ENCODE measurements at regions not wholly inside any gene's neighbourhood (a gene's known extent, or its start where the extent isn't known, plus 50 kb on each side); places are given as distances from the start of the nearest gene placed in this dataset.

DNA sequence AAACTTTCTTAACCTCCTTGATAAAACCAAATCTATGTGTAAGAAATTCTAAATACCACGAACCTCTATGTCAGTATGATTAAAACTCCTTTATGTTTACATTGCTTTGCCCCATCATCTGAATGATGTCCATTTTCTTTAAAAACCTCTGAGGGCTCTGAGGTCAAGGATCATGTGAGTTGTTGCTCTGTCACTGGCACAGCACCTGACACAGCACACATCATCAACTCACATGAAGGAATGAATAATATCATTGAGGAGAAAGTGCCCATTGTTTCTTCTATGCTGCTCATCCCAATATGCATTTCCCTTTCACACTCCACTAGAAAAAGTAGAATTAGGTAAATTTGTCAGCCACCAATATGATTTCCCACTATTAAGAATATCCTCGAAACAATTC, 1178.7 kb upstream of the NRXN1 start:
- no peak for DNase-seq
- 62 to 89% methylated on average over 2 of the region's 2 CpGs for WGBS, 2 donors (ENCODE audit: low coverage in 1 of 2)
- H3K27me3 ChIP-seq = no peaks in the 10 kb centered on the region
- no peaks in the 10 kb centered on the region for H3K4me1 ChIP-seq
- H3K9me3 ChIP-seq = no peaks in the 10 kb centered on the region
- no peaks in the 10 kb centered on the region for H3K36me3 ChIP-seq
- in situ Hi-C loops (cut with MboI; ENCODE audit: low pct_ligation_motif_present in 1 of 4, low pct_unique_long_range_greater_than_20kb in 1 of 4, low sequenced_read_pairs in 3 of 4) = no loop called here
- H3K4me3 ChIP-seq = no peak overlapping the region
- intact Hi-C loops (cut with DNase I; ENCODE audit: low total_unique reads) = no loop called here
- TF ChIP-seq POLR2A (IDR thresholded peaks at IDR 0.05) = no peak
- TF ChIP-seq, protein P1, sequence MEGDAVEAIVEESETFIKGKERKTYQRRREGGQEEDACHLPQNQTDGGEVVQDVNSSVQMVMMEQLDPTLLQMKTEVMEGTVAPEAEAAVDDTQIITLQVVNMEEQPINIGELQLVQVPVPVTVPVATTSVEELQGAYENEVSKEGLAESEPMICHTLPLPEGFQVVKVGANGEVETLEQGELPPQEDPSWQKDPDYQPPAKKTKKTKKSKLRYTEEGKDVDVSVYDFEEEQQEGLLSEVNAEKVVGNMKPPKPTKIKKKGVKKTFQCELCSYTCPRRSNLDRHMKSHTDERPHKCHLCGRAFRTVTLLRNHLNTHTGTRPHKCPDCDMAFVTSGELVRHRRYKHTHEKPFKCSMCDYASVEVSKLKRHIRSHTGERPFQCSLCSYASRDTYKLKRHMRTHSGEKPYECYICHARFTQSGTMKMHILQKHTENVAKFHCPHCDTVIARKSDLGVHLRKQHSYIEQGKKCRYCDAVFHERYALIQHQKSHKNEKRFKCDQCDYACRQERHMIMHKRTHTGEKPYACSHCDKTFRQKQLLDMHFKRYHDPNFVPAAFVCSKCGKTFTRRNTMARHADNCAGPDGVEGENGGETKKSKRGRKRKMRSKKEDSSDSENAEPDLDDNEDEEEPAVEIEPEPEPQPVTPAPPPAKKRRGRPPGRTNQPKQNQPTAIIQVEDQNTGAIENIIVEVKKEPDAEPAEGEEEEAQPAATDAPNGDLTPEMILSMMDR (IDR thresholded peaks at IDR 0.05) = no peak
- no peak overlapping the region for H3K27ac ChIP-seq

DNA sequence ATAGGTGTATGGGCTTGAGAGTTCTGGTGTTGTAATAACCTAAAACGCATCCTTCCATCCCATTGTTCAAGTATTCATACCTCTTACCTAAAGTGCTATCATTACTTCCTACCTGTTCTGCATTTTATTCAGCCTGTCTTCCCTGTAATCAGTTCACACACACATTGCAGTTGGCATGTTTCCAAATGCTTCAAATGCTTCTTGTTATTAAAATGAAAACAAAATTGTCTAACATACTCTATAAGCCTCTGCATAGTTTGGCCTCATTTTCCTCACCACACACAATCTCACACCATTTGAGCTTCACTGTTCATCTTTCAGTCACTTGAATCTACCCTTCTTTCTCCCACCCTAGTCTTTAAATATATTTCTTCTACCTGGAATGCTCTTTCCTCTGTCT, 1178.2 kb upstream of the NRXN1 start:
- TF ChIP-seq, protein P1 (IDR thresholded peaks at IDR 0.05) = no peak
- no peak for TF ChIP-seq POLR2A (IDR thresholded peaks at IDR 0.05)
- no peak for TF ChIP-seq POLR2AphosphoS5 (IDR thresholded peaks at IDR 0.05)
- TF ChIP-seq EP300 (IDR thresholded peaks at IDR 0.05; ENCODE audit: low read depth) = no peak
- in situ Hi-C loops (cut with MboI; ENCODE audit: low pct_ligation_motif_present in 1 of 4, low pct_unique_long_range_greater_than_20kb in 1 of 4, low sequenced_read_pairs in 3 of 4) = no loop called here
- Histone ChIP-seq H3K4me3 (no peak overlapping the region), H3K4me1 (no peaks in the 10 kb centered on the region), H3K9me3 (no peaks in the 10 kb centered on the region), H3K36me3 (no peaks in the 10 kb centered on the region), H3K27ac (no peak overlapping the region), H3K27me3 (no peaks in the 10 kb centered on the region)
- intact Hi-C loops (cut with DNase I; ENCODE audit: low total_unique reads) = no loop called here
- no peak for DNase-seq
- 72 to 83% methylated on average over 1 of the region's 1 CpG for WGBS, 2 donors (ENCODE audit: low coverage in 1 of 2)

DNA sequence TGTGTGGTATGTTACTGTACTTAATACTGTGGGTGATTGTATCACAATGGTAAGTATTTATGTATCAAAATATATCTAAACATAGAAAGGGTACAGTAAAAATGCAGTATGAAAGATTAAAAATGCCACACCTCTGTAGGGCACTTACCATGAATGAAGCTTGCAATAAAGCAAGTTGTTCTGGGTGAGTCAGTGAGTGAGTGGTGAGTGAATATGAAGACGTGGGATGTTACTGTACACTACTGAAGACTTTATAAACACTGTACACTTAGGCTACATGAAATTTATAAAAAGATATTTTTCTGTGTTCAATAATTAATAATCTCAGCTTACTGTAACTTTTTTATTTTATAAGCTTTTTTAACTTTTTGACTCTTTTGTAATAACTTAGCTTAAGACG, 1162.4 kb upstream of the NRXN1 start:
- H3K4me3 ChIP-seq = no peak overlapping the region
- no peaks in the 10 kb centered on the region for H3K36me3 ChIP-seq
- intact Hi-C loops (cut with DNase I; ENCODE audit: low total_unique reads) (no loop called here), in situ Hi-C loops (cut with MboI; ENCODE audit: low pct_ligation_motif_present in 1 of 4, low pct_unique_long_range_greater_than_20kb in 1 of 4, low sequenced_read_pairs in 3 of 4) (no loop called here)
- 79 to 92% methylated on average over 2 of the region's 2 CpGs for WGBS, 2 donors (ENCODE audit: low coverage in 1 of 2)
- TF ChIP-seq POLR2A (IDR thresholded peaks at IDR 0.05) = no peak
- no peaks in the 10 kb centered on the region for H3K9me3 ChIP-seq
- no peaks in the 10 kb centered on the region for H3K27me3 ChIP-seq
- no peaks in the 10 kb centered on the region for H3K4me1 ChIP-seq
- no peak overlapping the region for H3K27ac ChIP-seq
- no peak for DNase-seq

DNA sequence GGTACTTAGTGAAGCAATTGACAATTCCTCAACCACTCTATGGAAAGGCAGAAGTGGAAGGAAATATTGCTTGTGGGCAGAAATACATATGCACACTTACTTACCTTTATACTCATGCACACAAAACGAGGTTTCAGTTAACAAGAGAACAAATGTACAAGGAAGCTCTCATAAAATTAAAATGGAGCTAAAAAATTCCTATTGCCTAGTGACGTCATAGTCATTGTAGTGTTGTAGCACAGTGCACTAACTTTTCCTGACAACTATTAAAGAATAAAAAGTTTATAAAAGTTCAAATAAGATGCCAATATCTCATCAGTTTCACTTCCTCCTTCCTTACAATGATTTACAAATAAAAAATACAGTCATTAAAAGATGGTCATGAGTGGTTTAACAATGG, 1161.9 kb upstream of the NRXN1 start:
- no peaks in the 10 kb centered on the region for H3K4me1 ChIP-seq
- H3K36me3 ChIP-seq = no peaks in the 10 kb centered on the region
- H3K27me3 ChIP-seq = no peaks in the 10 kb centered on the region
- H3K27ac ChIP-seq = no peak overlapping the region
- intact Hi-C loops (cut with DNase I; ENCODE audit: low total_unique reads) = no loop called here
- no peak overlapping the region for H3K4me3 ChIP-seq
- no peak for DNase-seq
- H3K9me3 ChIP-seq = no peaks in the 10 kb centered on the region
- WGBS, 2 donors (ENCODE audit: low coverage in 1 of 2) = 34 to 52% methylated on average over 2 of the region's 2 CpGs
- TF ChIP-seq POLR2AphosphoS5 (IDR thresholded peaks at IDR 0.05) (no peak), POLR2A (IDR thresholded peaks at IDR 0.05) (no peak), EP300 (IDR thresholded peaks at IDR 0.05; ENCODE audit: low read depth) (no peak)
- TF ChIP-seq, protein P1 (IDR thresholded peaks at IDR 0.05) = no peak
- in situ Hi-C loops (cut with MboI; ENCODE audit: low pct_ligation_motif_present in 1 of 4, low pct_unique_long_range_greater_than_20kb in 1 of 4, low sequenced_read_pairs in 3 of 4) = no loop called here

DNA sequence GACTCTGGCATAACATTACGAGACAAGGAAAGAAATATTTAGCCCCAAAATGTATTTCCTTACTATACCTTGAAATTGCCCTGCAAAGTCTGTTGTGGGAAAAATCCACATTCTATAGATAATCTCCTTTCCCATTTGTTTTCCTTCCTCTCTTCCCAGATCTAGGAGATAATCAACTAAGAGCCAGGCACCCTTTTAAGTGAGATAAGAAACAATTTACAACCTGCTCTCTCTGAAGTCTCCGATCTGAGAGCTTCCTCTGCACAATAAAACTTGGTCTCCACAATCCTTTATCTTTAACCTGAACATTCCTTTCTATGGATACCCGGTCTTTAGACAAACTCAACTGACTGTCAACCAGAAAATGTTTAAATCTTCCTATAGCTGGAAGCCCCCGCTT, 1160.7 kb upstream of the NRXN1 start:
- intact Hi-C loops (cut with DNase I; ENCODE audit: low total_unique reads) = no loop called here

More for the DNA sequence above, 1160.7 kb upstream of the NRXN1 start:
- DNase-seq = no peak
- in situ Hi-C loops (cut with MboI; ENCODE audit: low pct_ligation_motif_present in 1 of 4, low pct_unique_long_range_greater_than_20kb in 1 of 4, low sequenced_read_pairs in 3 of 4) = no loop called here
- H3K4me1 ChIP-seq = no peaks in the 10 kb centered on the region
- TF ChIP-seq, protein P1 (IDR thresholded peaks at IDR 0.05) = no peak
- no peak for TF ChIP-seq EP300 (IDR thresholded peaks at IDR 0.05; ENCODE audit: low read depth)
- no peak for TF ChIP-seq POLR2AphosphoS5 (IDR thresholded peaks at IDR 0.05)
- TF ChIP-seq POLR2A (IDR thresholded peaks at IDR 0.05) = no peak
- no peaks in the 10 kb centered on the region for H3K36me3 ChIP-seq
- H3K9me3 ChIP-seq = no peaks in the 10 kb centered on the region
- no peaks in the 10 kb centered on the region for H3K27me3 ChIP-seq
- WGBS, 2 donors (ENCODE audit: low coverage in 1 of 2) = 41% methylated on average over 4 of the region's 4 CpGs
- no peak overlapping the region for H3K27ac ChIP-seq
- no peak overlapping the region for H3K4me3 ChIP-seq

Data from transverse colon (tissue), 4 donors.